Ectodermal cell (in vitro differentiated cells): ENCODE measurements at regions not wholly inside any gene's neighbourhood (a gene's known extent, or its start where the extent isn't known, plus 50 kb on each side); places are given as distances from the start of the nearest gene placed in this dataset.

Experiments
- H3K27ac ChIP-seq: 2 replicates; pipeline ENCODE4 v1.7.0; 2013; ENCODE audit warnings: mild to moderate bottlenecking, low read depth, low read length; ENCODE audit not compliant: insufficient read depth, poor library complexity, severe bottlenecking
- H3K27me3 ChIP-seq: 2 replicates; pipeline ENCODE4 v1.7.0; 2013; ENCODE audit warnings: mild to moderate bottlenecking, low read length; ENCODE audit not compliant: insufficient read depth, control insufficient read depth, poor library complexity, severe bottlenecking
- H3K36me3 ChIP-seq: one replicate; pipeline ENCODE4 v1.7.0; 2013; ENCODE audit warnings: low read length; ENCODE audit not compliant: control insufficient read depth, insufficient read depth
- H3K4me1 ChIP-seq: one replicate; pipeline ENCODE4 v1.7.0; 2013; ENCODE audit warnings: low read length; ENCODE audit not compliant: control insufficient read depth, insufficient read depth
- H3K4me3 ChIP-seq: 2 replicates; pipeline ENCODE4 v1.7.0; 2013; ENCODE audit warnings: low read depth, low read length, control low read depth; ENCODE audit not compliant: insufficient read depth
- H3K9me3 ChIP-seq: 2 replicates; pipeline ENCODE4 v1.7.0; 2013; ENCODE audit warnings: mild to moderate bottlenecking, low read length, moderate library complexity; ENCODE audit not compliant: control insufficient read depth
- WGBS, 2 experiments: methylation state at CpG; one replicate each; pipeline ENCODE4 v1.1.7; 2013; ENCODE audit warnings: missing lambda C conversion rate in 2 of 2; 5-methylcytosine and 5-hydroxymethylcytosine counted together

DNA sequence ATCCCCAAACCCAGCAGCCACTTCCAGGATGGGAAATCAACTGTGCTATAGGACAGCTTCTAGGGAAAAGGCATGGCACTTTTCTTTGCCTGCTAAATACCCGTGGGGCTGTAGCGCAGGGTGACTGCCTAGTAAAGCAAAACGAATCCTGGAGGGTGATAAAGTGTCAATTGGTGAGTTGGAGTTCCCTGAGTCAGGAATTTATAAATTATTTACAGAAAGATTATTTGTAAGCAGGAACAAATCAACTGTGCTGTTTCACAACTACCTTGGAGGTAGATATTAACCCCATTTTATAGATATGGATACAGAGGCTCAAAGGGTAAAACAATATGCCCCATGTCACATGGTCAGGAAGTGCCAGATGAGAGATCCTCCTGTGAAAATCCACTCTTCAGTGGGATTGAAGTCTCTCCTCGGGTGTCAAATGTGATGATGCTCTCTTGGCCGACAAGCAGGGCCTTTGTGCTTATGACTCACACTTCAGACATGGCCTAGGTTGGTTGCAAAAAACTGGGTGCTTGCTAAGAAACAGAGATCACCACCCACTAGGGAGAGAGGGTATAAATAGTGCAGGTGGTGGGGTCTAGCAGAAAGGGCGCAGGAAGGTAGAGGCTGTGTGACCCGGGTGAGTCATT is 383.2 kb upstream of the ZMIZ1 start:
- WGBS, 2 experiments, result 94 to 97% methylated on average over 7 of the region's 7 CpGs
- Histone ChIP-seq H3K4me3 (no peak overlapping the region), H3K27ac (no peak overlapping the region), H3K27me3 (no peaks in the 10 kb centered on the region), H3K9me3 (no peaks in the 10 kb centered on the region), H3K36me3 (no peaks in the 10 kb centered on the region), H3K4me1 (peaks cover 15% of the 10 kb centered on the region)

DNA sequence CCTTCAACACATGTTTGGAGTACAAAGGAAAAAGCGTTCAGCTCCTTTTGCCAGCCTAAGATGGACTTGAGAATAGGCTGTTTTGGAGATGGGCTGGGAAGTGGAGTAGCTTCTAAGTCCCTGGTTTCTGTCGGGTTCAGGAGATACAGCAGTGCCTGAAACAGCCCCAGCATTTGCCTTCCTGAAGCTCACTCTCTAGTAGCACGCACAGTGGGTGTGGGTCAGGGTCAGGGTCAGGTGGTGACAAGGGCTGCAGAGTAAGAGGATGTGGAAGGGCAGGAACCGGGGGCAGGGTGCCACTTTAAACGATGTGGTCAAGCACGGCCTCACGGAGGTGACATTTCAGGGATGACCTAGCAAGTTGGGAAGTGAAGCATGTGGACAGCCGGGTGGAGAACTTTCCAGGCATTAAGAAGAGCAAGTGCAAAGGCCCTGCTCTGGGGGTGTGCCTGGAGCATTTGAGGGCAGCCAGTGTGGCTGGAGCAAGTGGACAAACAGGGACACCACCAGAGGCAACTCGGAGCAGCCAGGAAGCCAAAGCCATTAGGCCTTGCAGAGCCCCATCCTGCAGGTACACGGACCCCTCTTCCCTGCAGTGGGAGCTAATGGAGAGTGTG is 382.2 kb upstream of the ZMIZ1 start:
- no peaks in the 10 kb centered on the region for H3K36me3 ChIP-seq
- 88 to 90% methylated on average over 10 of the region's 10 CpGs for WGBS, 2 experiments

DNA sequence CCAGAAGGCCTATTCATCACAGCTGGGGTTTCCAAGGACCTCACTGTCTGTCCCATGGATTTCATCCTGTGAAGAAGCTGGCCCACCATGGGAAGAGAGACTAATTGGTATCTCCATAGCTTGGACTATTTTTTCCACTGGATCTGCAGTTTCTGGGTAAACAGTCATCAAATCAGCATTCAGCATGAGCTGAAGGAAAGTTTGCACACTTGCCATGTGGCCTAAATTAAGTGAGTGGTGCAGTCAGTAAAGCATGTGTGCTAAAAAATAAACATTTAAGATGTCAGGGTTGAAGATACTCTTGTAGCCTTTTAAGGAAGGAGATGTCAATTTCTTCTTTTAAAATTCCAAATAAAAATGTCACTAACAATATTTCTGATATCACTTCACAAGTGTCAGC is 381.1 kb upstream of the ZMIZ1 start:
- H3K27ac ChIP-seq, result no peak overlapping the region
- peaks cover 15% of the 10 kb centered on the region for H3K4me1 ChIP-seq
- no peaks in the 10 kb centered on the region for H3K9me3 ChIP-seq
- H3K4me3 ChIP-seq, result no peak overlapping the region
- no peaks in the 10 kb centered on the region for H3K27me3 ChIP-seq
- H3K36me3 ChIP-seq, result no peaks in the 10 kb centered on the region

More for the DNA sequence above, 382.2 kb upstream of the ZMIZ1 start:
- H3K9me3 ChIP-seq, result no peaks in the 10 kb centered on the region
- peaks cover 15% of the 10 kb centered on the region for H3K4me1 ChIP-seq
- no peak overlapping the region for H3K4me3 ChIP-seq
- H3K27me3 ChIP-seq, result no peaks in the 10 kb centered on the region
- H3K27ac ChIP-seq, result no peak overlapping the region

DNA sequence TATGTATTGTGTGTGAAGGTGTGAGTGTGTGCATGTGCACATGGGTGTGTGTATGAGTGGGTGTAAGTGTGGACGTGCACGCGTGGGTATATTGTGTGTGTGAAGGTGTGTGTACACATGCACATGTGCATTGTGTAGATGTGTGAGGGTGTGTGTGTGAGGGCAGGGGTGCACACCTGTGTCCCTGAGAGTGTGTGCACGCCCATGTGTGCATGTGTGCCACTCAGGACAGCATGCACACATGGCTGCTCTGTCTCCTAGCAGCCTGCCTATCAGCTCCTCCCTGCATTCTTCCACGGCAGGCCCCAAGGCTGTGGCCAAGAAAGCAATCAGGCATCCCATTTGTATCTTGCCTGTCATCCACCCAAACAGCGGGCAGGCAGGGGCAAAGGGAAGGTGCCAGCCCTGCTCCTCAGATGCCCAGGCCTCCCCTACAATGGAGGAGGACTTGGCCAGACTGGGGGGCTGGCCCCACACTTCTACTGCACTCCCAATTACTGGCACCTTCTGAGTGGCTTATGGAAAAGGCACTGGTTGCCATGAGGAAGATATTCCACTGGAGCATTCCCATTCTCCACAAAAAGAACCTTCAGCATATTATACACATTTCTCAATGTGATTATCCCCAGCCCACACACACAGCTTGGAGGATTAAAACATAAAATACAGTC is 380.4 kb upstream of the ZMIZ1 start:
- no peaks in the 10 kb centered on the region for H3K36me3 ChIP-seq
- peak overlapping the region; percentile 5 for H3K27ac ChIP-seq
- H3K9me3 ChIP-seq, result no peaks in the 10 kb centered on the region
- WGBS, 2 experiments, result 92% methylated on average over 6 of the region's 6 CpGs
- no peaks in the 10 kb centered on the region for H3K27me3 ChIP-seq
- H3K4me3 ChIP-seq, result no peak overlapping the region
- H3K4me1 ChIP-seq, result peaks cover 15% of the 10 kb centered on the region

DNA sequence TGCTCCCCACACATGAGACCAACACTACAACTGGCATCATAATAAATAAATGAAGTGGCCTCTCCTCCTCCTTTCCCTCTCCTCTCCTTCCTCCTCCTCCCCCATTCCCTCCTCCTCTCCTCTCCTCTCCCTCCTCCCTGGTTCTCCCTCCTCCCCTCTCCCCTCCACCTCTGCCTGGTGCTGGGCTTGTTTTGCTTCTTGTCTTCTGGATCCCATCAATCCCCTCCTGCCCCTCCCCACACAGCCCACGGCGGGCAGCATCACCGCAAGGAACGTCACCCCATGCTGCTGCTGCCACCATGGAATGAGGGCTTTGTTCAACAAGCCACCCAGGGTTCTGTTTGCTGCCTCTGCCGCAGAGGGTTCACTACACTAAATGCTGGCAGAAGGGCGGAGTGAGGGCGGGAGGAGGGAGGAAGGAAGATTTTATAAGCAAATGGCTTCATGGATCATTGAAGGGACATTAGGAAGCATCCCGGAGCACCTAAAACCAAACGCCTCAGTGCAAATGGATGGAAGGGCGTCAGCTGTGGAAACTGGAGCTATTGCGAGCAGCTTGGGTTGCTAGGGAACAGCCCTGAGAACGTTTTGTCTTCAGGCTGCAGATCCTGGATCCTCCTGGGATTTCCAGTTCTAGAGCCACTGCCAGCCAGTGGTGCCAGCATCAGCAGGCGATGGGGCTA is 379.7 kb upstream of the ZMIZ1 start:
- Histone ChIP-seq H3K27ac (peak overlapping the region; percentile 56), H3K4me1 (peaks cover 15% of the 10 kb centered on the region), H3K4me3 (no peak overlapping the region), H3K9me3 (no peaks in the 10 kb centered on the region), H3K36me3 (no peaks in the 10 kb centered on the region), H3K27me3 (no peaks in the 10 kb centered on the region)
- 37 to 40% methylated on average over 13 of the region's 13 CpGs for WGBS, 2 experiments

DNA sequence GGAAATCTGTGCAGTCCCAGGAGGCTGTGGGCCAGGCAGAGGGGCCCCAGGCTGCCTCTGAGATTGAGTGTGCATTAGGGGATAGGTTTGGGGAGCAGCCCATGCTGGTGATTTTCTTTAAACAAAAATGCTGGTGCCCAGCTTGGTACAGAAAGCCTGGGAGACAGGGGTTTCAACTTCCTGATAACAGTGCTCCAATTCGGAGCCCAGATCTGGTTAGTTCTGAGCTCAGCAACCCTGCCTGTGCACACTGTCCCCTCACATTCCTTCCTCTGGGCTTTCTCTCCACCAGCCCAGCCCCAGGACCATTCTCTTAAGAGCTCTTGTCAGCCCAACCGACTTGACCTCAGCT is 379.2 kb upstream of the ZMIZ1 start:
- Histone ChIP-seq H3K9me3 (no peaks in the 10 kb centered on the region), H3K4me3 (no peak overlapping the region), H3K27me3 (no peaks in the 10 kb centered on the region), H3K36me3 (no peaks in the 10 kb centered on the region), H3K27ac (no peak overlapping the region), H3K4me1 (peaks cover 15% of the 10 kb centered on the region)
- WGBS, 2 experiments, result 69 to 82% methylated on average over 2 of the region's 2 CpGs

DNA sequence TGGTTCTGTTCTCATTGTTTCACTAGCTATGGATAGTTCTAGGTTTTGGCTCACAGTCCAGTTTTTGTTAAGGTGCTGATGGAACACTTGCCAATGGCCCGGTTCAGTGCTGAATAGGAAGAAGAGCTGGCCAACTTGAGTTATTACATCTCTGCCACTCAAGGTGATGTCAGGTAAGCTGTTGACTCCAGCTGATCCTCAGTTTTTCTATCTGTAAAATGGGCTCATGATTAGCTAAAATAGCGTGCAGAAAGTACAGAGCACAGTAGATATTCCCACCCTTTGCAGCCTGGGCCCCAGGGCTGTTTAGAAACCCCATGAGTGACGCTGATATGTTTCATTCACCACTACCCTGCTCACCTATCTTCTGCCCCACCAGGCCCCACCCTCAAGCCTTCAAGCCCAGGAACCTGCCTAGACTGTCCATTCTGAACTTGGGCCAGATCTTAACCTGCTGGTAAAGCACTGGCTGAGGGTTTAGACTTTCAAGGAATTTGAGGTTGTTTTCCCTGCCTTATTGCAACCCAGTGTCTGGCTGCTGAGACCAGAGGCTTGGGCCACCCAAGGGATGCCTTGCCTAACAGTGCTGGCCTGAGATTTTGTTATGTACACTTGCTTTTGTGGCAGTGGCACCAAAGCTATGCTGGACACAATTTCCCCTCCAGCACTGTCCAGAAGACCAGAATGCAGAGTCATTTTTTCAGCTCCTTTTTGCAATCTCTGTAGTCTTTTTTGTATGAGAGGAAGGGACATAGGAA is 378.2 kb upstream of the ZMIZ1 start:
- H3K27me3 ChIP-seq, result no peaks in the 10 kb centered on the region
- no peak overlapping the region for H3K4me3 ChIP-seq
- no peak overlapping the region for H3K27ac ChIP-seq
- H3K4me1 ChIP-seq, result peaks cover 15% of the 10 kb centered on the region
- no peaks in the 10 kb centered on the region for H3K9me3 ChIP-seq
- H3K36me3 ChIP-seq, result no peaks in the 10 kb centered on the region
- 96 to 97% methylated on average over 3 of the region's 3 CpGs for whole genome bisulfite sequencing, 2 experiments

DNA sequence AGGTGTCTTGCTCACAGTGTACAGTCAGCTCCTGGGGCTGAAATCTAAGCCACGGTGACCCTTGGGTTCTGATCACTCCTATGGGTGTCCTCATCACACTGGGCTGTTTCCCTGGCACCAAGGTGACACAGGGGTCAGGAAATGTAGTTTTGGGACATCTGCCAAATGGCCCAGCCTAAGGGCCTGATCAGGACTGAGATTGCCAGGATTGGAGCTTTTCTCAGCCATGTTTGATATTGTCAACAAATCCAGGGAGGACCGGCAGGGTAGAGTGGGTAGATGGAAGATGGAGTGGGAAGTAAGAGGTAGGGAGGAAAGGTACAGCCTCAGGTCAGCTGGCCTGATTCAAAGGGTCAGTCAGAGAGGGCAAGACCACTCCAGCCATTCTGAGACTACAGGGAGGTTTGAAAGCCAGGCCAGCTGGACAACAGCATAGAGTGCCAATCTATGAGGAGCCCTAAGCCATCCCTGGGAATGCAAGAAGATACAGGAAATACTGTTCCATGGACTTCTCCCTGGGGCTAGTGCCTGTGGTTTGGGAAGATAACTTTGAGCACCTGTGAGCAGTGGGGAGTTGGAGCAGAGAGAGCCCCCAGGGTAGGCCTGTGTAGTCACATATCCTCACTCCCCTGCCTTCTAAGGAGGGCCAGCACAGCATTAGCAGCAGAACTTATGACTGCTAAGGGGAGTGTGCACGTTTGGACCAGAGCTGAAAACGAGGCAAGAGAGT is 377.3 kb upstream of the ZMIZ1 start:
- Histone ChIP-seq H3K27ac (no peak overlapping the region), H3K9me3 (no peaks in the 10 kb centered on the region), H3K27me3 (no peaks in the 10 kb centered on the region), H3K4me3 (no peak overlapping the region), H3K4me1 (peaks cover 15% of the 10 kb centered on the region), H3K36me3 (no peaks in the 10 kb centered on the region)
- 85 to 89% methylated on average over 4 of the region's 4 CpGs for WGBS, 2 experiments

DNA sequence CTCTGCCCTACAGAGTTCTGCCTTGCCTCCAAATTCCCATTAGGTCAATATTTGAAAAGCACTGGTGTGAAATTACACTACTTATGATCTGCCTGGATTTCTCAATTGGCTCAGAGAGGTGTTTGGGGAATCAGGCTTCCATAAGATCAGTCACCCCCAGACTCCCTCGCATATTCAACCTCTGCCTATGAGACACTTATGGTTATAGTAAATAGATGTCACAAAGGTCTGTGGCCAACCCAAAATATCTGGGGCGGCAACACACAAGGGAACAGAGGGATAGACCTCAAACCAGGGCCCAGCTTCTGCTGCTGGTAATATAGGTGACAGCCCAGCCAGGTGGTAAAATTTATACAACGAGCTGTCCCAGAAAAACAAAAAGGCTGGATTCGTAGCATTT is 376.7 kb upstream of the ZMIZ1 start:
- Histone ChIP-seq H3K4me1 (peaks cover 15% of the 10 kb centered on the region), H3K4me3 (no peak overlapping the region), H3K27ac (no peak overlapping the region), H3K27me3 (no peaks in the 10 kb centered on the region), H3K9me3 (no peaks in the 10 kb centered on the region), H3K36me3 (no peaks in the 10 kb centered on the region)
- 93 to 96% methylated on average over 4 of the region's 4 CpGs for WGBS, 2 experiments
